Fibroblast of mammary gland (primary cell): ENCODE measurements at regions not wholly inside any gene's neighbourhood (a gene's known extent, or its start where the extent isn't known, plus 50 kb on each side); places are given as distances from the start of the nearest gene placed in this dataset.

Experiments
- DNase-seq: peaks from one replicate; pipeline ENCODE4 v3.0.0-alpha.2; 2010; ENCODE audit warnings: low read depth
- H3K4me3 ChIP-seq: 2 replicates; pipeline ENCODE4 v1.5.1; 2011; ENCODE audit warnings: low read depth, mild to moderate bottlenecking, low read length, moderate library complexity; ENCODE audit not compliant: control insufficient read depth
- TF ChIP-seq, protein P1 (sequence below): conservative IDR thresholded peaks from 2 replicates; pipeline ENCODE4 v1.5.1; 2011; ENCODE audit warnings: low read depth, low read length, inconsistent platforms; ENCODE audit not compliant: control insufficient read depth, insufficient read depth

DNA sequence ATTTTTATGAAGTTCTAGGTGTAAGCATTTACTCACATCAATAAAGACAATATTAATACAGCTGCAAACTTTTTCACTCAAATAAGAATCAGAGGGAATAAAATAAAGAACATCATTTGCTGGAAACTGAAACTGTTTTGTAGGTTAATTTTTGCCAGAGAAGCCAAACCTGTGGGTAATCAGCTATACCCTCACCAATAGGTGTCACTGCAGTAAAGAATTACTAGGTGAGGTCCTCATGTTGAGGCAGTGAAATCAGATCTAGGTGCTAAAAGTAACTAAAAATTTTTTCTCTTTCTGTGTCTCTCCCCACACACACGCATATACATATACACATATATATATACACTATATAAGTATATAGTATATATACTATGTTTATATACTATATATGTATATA lies 1016.3 kb upstream of the SEMA6A start:
- no peak overlapping the region for H3K4me3 ChIP-seq
- DNase-seq, result no peak
- TF ChIP-seq, protein P1, sequence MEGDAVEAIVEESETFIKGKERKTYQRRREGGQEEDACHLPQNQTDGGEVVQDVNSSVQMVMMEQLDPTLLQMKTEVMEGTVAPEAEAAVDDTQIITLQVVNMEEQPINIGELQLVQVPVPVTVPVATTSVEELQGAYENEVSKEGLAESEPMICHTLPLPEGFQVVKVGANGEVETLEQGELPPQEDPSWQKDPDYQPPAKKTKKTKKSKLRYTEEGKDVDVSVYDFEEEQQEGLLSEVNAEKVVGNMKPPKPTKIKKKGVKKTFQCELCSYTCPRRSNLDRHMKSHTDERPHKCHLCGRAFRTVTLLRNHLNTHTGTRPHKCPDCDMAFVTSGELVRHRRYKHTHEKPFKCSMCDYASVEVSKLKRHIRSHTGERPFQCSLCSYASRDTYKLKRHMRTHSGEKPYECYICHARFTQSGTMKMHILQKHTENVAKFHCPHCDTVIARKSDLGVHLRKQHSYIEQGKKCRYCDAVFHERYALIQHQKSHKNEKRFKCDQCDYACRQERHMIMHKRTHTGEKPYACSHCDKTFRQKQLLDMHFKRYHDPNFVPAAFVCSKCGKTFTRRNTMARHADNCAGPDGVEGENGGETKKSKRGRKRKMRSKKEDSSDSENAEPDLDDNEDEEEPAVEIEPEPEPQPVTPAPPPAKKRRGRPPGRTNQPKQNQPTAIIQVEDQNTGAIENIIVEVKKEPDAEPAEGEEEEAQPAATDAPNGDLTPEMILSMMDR, result peak; percentile 10

DNA sequence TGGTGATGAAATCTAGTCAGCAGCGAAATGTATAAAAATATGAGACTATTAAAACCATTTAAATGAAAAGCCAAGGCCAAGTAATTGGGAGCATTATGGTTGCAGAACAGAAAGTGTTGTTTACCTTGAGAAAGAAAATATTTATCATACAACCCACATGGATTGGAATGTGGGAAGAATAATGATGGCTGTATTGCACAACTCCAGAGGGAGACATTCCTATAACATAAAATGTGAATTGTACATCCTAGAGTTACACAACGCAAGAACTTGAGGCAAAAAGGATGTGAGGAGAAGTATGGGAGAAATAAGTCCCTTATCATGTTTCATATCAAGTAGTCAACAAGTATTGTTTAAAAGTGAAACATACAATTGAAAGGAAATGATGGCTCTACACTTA lies 1014.0 kb upstream of the SEMA6A start:
- no peak for DNase-seq
- TF ChIP-seq, protein P1, result no peak

DNA sequence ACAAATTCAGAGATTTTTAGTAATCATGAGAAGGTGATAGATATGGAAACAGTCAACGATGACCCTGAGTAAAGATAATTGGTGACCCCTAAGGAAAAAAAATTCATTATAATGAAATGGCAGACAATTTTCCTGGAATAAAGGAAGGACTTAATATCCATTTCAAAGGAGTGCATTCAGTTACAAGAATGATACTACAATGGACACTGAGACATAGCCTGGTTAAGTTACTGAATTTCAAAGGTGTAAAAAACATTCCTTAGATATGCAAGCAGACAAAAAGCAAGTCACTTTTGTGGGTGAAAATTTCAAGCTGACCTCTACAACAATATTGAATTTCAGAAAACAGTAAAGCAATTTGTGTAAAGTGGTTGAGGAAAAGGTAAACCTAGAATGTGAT lies 1012.5 kb upstream of the SEMA6A start:
- TF ChIP-seq, protein P1, result no peak
- DNase-seq, result no peak

More for the DNA sequence above, 1014.0 kb upstream of the SEMA6A start:
- H3K4me3 ChIP-seq, result no peak overlapping the region

DNA sequence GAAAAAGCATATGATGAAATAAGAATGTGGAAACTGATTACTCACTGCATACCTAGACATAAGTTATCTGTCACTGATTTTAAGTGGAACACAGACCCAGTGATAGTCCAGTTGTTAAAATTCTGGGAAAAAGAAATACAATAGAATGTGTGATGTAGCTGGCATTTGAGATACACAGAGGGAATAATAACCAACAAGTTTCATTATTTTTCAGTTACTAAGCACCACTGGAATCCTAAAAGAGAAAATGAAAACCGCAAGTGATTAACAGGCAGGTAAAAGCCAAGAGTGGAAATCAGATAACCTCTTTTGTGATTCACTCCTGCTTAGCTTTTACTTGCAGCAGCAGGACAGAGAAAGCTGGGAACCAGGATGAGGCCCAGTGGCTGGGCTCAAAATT lies 994.0 kb upstream of the SEMA6A start:
- H3K4me3 ChIP-seq, result no peak overlapping the region
- no peak for DNase-seq
- TF ChIP-seq, protein P1, result no peak

More for the DNA sequence above, 1012.5 kb upstream of the SEMA6A start:
- H3K4me3 ChIP-seq, result no peak overlapping the region

DNA sequence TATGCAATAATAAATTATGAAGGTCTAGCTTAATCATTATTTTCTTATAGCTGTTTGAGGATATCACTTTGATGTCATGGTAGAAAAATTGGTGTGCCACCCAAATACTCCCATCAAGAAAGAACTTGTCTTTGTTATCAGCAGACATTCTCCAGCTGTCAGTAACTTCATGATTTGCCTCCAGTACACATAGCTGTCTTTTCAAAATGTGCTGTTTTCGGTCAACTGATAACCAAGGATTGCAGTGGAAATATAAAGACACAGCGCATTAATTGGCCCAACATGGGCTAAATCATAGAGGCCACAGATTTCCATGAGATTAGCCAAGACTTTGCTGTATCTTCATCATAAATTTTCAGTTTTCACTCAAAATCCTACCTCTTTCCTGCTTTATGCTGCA lies 993.5 kb upstream of the SEMA6A start:
- no peak for DNase-seq
- TF ChIP-seq, protein P1, result no peak
- H3K4me3 ChIP-seq, result no peak overlapping the region

DNA sequence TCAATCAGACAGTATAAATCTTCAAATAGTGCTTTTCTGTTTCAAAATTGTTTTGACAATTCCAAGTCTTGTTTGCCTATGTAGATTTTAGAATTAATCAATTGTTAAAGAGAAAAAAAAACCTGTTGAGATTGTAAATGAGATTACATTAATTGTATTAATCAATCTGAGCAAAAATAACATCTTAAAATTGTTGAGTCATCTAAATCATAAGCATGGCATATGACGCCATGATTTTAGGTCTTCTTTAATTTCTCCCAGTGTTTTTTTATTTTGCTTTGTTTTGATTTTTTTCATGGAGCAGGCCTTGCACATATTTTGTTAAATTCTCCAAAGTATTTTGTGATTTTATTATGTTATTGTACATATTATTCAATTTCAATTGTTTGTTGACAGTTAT lies 988.0 kb upstream of the SEMA6A start:
- no peak overlapping the region for H3K4me3 ChIP-seq
- TF ChIP-seq, protein P1, result no peak
- DNase-seq, result no peak

DNA sequence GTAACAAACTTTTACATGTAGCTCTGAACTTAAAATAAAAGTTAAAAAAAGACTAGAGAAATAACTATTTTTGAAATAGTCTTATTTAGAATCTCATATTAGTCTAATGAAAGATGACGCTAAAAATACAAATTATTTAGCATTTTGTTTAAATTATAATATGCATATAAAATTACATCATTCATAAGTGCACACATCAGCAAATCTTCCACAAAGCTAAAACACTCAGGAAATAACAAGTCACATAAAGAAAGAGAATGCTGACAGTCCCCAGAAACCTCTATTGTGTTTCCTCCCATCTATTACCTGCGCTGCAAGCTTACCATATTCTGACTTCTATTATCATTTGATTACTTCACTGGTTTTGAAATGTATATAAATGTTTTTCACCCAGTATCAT lies 986.9 kb upstream of the SEMA6A start:
- no peak for DNase-seq
- H3K4me3 ChIP-seq, result no peak overlapping the region
- TF ChIP-seq, protein P1, result no peak
